ENCODE measurements at regions not wholly inside any gene's neighbourhood (a gene's known extent, or its start where the extent isn't known, plus 50 kb on each side); places are given as distances from the start of the nearest gene placed in this dataset.

GRCh38 chr6:51285876-51286275, 467.2 kb downstream of the TFAP2B start:
- ATAC-seq (no peak), DNase-seq (no peak)
- TF ChIP-seq CTCF (IDR thresholded peaks at IDR 0.05) (no peak), POLR2A (IDR thresholded peaks at IDR 0.05) (no peak)
- intact Hi-C loops (cut with DNase I) = no loop called here
- Histone ChIP-seq H3K4me1 (peaks cover 0 to 5% (median 0%) of the 10 kb centered on the region in 12 donors), H3K27ac (no peak overlapping the region), H3K36me3 (no peaks in the 10 kb centered on the region), H3K27me3 (no peaks in the 10 kb centered on the region), H3K9me3 (no peaks in the 10 kb centered on the region), H3K4me3 (no peak overlapping the region)

GRCh38 chr6:51289041-51289440, 470.4 kb downstream of the TFAP2B start:
- no peaks in the 10 kb centered on the region for H3K27me3 ChIP-seq
- WGBS, 4 donors = 84 to 91% (median 87%) methylated on average over 3 of the region's 3 CpGs
- H3K4me1 ChIP-seq = peaks cover 0 to 3% (median 0%) of the 10 kb centered on the region in 12 donors
- H3K27ac ChIP-seq = no peak overlapping the region
- no peak for TF ChIP-seq POLR2A (IDR thresholded peaks at IDR 0.05)
- TF ChIP-seq CTCF (IDR thresholded peaks at IDR 0.05) = no peak
- no peaks in the 10 kb centered on the region for H3K36me3 ChIP-seq
- intact Hi-C loops (cut with DNase I) = no loop called here
- no peak for ATAC-seq
- no peak overlapping the region for H3K4me3 ChIP-seq
- H3K9me3 ChIP-seq = no peaks in the 10 kb centered on the region
- DNase-seq = no peak

DNA sequence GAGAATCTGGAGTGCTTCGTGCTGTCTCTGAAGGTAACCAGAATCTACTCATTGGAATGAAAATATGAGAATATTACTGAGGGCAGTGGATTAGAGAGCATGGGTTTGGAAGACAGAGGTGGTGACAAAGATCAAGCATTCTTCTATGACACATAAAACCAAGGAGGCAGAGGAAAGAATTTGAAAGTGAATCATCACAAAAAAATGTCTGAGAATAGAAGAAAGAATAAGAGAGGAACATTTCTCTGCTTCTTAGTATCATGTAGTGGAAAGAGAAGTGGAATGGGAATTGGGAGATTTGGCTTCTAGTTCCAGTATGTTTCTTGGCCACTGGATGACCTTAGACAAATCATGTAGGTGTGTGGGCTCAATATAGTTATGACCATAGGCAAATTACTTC, 474.0 kb downstream of the TFAP2B start:
- no peak overlapping the region for H3K27ac ChIP-seq
- no peaks in the 10 kb centered on the region for H3K27me3 ChIP-seq
- H3K4me3 ChIP-seq = no peak overlapping the region
- DNase-seq (no peak), ATAC-seq (no peak)
- TF ChIP-seq POLR2A (IDR thresholded peaks at IDR 0.05) (no peak), CTCF (IDR thresholded peaks at IDR 0.05) (no peak)
- no peaks in the 10 kb centered on the region for H3K4me1 ChIP-seq
- intact Hi-C loops (cut with DNase I) = no loop called here
- H3K36me3 ChIP-seq = no peaks in the 10 kb centered on the region
- WGBS, 4 donors = 55 to 74% (median 58%) methylated on average over 1 of the region's 1 CpG
- H3K9me3 ChIP-seq = no peaks in the 10 kb centered on the region

GRCh38 chr6:51299621-51300380, 481.1 kb downstream of the TFAP2B start:
- Histone ChIP-seq H3K4me3 (no peak overlapping the region), H3K27ac (no peak overlapping the region), H3K9me3 (no peaks in the 10 kb centered on the region), H3K27me3 (no peaks in the 10 kb centered on the region), H3K36me3 (no peaks in the 10 kb centered on the region), H3K4me1 (peaks cover 0 to 15% (median 0%) of the 10 kb centered on the region in 12 donors)
- no peak for ATAC-seq
- intact Hi-C loops (cut with DNase I) = no loop called here
- no peak for DNase-seq
- 87 to 94% (median 91%) methylated on average over 3 of the region's 3 CpGs for WGBS, 4 donors
- TF ChIP-seq CTCF (IDR thresholded peaks at IDR 0.05) (no peak), POLR2A (IDR thresholded peaks at IDR 0.05) (no peak)

Data from heart left ventricle (tissue), 16 donors.